Activated CD8-positive, alpha-beta memory T cell treated with anti-CD3 and anti-CD28 coated beads for 4 hours (primary cell): ENCODE measurements at regions not wholly inside any gene's neighbourhood (a gene's known extent, or its start where the extent isn't known, plus 50 kb on each side); places are given as distances from the start of the nearest gene placed in this dataset.

ENCODE experiments used
- DNase-seq, 2 donors: peaks; one replicate each; pipeline ENCODE4 v3.0.0-alpha.2; 2020; ENCODE audit warnings: low read depth in 2 of 2

DNA sequence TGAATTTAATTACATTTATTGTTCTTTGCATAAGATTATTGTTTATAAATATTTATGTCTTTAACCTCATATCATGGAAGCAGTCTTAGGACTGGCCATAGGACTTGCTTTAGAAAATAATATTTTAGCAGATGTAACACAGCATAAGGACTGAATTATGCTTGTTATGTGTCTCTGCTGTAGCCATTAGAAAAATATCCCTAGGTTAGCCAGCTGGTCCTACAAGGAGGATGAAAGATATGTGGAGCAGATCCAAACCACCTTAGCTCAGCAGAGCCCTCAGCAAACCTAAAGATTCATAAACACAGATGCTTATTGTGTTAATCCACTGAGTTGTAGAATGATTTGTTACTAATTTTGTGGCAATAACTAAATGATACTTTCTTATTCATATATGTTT is 166.0 kb upstream of the COL1A2 start:
- DNase-seq = no peak

DNA sequence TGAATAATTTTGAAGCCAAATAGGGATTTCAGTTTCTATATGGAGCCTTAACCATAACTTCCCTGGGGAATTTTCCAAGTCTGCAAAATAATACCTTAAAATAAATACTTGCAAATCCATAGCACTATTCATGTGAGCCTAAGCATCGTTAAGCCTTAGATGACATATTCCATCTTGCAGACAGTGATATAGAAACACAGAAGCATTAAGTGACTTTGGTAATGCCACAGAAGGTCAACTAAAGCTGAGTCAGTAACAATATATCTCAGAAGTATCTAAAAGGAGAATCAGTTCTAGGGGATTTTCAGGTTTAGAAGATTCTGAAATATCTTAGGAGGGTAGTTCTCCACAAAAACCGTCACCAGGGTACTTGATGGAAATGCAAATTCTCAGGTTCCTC is 163.4 kb upstream of the COL1A2 start:
- DNase-seq = no peak

DNA sequence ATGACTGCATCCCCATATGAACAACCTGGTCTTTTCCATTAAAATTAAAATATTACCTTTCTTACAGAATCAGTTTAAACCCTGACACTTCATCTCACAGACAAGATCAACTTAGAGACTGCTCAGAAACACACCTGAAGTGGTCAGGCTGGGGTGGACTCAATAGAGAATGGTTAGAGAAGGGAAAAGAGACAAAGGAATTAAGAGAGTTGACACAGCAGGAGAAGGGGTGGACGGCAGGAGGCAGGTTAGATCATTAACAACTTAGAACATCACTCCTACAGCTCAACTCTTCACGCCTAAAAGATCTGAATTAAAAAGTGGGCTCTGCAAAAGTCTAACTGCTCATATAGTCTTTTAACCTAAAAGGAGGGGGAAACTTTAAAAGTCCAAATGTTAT is 157.7 kb upstream of the COL1A2 start:
- DNase-seq = no peak

DNA sequence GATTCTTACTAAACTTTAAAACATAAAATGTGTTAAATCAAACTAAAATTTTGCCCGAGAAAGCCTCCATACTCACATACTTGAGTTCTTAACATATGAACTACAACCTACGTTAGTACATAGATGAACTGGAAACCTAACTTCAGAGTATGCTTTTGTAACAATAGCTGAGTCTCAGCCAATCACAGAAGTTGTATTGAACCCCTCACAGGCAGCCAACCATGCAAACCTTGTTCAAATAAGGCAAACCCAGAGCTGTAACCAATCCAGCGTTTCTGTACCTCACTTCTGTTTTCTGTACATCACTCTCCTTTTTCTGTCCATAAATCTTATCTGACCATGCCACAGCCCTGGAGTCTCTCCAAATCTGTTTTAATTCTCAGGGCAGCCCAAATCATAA is 157.3 kb upstream of the COL1A2 start:
- no peak for DNase-seq

DNA sequence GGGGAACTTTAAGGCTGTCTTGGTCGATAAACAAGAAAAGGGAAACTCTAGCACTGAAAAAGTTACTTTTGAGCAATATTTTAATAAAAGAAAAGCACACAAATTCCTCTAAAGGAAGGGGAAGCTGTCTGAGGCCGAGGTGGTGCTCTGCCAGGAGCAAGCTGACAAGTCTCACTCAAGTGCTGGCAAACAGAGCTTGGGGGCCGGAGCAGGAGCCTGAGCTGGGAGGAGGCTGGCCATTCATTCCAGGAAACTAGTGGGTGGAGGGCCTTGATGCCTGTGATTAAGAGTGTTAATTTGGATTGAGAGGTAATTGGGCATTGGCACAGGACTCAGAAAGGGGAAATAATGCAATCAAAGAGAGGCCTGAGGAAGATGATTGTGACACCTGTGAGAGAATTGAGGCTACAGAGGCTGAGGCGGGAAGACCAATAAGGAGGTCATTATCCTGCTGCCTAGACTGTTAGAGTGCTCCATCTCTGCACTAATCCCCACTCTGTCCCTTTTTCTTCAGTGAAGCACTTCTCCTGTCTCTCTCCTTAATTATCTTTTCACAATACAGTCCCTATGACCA is 154.9 kb upstream of the COL1A2 start:
- DNase-seq = no peak

DNA sequence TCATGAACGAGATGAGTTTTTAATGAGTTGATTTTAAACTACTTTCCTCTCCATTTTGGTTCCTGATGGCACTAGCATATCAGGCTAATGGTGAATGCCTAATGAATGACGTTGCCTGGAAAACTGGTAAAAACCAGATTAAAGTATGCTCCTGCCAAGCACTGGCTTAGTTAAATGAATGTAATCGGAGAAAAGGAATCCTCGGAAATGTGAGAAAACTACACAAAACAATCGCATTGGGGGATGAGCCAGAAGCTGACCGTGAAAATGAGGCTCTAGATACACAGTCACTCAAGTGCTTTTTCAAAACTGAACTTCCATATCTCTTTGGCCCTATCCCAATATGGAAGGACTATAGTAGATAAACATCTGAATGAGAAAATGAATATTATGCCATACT is 153.8 kb upstream of the COL1A2 start:
- no peak for DNase-seq

DNA sequence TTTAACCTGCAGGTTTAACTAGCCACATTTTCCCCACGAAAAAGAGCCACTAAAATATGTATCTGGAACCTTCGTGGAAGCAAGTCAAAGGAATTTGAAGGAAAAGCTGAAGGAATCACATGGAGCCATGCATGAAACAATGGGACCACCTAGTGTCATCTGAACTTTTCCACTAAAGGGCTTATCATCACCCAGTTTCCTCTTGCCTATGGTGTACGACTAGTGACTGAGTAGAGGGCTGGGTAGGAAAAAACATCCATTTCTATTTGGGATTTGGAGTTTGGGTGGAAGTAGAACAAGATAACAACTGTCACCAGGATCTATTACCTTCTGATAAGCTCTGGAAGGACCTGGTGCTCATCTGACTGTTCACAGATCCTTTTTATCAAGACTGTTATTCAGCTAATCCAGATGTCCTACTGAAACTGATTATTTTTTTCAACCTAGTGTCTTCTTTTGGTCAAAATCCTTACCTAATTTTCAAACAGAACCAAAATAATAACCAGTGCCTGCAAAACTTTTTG is 153.2 kb upstream of the COL1A2 start:
- DNase-seq = no peak

DNA sequence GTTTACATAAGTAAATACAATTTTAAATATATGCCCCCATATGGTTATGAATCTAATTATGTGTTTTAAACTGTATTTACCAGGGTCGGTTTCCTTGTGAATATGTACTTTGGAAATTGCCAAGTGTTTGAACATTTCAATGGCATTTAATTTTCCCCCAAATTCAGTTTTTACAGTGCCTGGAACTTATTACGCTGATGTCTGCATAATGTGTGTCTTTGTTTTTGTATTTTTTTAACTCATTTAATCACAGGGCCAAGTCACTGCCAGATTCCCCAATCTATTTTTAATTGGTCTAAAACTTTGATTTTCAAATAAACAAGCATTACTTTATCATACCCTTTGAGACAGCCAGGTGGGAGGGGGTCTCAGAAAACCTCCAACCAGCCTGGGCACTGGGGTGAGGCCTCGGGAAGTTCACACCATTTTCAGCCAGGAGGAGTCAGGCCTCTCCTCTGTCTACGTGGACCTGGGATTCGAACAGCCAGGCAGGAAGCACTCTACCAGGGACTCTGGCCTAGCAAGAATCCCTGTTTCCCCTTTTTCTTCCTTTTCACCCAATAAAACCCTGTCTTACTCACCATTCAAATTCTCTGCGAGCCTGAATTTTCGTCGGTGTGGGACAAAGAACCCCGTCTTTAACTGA is 151.5 kb upstream of the COL1A2 start:
- DNase-seq = no peak

DNA sequence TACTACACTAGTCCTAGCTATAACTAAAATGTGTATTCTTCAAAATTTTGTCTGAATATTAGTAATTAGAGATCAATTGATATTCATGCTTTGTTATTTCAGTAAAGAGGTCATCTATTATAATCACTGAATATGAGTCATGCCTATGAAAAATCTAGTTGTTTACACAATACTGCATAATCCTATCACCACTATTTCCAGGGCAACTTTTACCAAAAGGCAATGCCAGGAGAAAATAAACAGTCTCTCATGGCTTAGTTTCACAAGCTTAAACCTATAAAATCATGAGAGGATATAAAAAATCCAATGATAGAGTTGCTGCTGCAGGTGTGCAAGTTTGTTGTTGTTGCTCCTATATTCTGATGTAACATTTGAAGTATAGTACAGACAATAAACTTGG is 149.9 kb upstream of the COL1A2 start:
- DNase-seq = no peak

DNA sequence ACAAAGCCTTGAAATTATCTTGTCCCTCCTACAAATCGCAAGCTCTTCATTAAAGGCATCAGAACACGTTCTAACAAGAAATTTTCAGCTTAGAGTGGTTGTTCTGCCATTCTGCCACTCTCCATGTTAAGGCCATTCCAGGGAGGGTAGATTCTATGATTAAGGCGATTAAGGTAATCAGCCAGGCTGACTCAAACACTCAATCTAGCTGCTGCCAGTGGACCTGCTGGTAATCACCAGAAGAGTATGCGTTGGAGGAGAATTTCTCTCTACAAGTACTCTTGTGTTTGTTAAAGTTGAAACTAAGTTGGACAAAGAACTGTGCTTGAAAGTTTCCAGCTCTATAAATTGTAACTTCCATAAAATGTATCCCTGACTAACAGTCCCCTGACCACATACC is 149.2 kb upstream of the COL1A2 start:
- no peak for DNase-seq

DNA sequence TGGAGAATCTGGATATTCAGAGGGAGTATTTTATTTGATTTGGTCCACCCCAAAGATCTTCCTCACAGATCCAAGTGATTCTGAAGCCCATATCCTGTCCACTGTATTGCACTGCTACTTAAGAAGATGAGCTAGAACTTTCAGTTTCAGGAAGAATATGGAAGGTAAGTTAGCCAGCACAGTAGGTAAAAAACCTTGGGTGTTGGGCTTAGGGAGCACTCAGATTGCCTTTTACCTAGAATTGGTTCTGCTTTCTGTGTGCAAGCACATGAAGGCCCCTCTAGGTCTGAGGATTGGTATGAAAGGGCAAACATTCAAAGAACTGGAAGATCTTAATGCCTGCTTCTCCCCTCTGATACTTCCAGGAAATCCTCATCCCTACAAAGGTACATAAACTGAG is 146.7 kb upstream of the COL1A2 start:
- DNase-seq = no peak

DNA sequence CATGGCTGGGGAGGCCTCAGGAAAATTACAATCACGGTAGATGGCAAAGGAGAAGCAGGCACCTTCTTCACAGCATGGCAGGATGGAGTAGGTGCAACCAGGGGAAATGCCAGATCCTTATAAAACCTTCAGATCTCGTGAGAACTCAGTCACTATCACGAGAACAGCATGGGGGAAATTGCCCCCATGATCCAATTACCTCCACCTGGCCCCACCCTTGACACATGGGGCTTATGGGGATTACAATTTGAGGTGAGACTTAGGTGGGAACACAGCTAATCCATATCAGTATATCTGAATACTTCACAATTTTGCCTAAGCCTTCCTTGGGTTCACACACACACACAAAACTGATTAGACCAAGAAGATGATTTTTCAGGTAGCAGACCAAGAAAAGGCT is 145.1 kb upstream of the COL1A2 start:
- DNase-seq = no peak

DNA sequence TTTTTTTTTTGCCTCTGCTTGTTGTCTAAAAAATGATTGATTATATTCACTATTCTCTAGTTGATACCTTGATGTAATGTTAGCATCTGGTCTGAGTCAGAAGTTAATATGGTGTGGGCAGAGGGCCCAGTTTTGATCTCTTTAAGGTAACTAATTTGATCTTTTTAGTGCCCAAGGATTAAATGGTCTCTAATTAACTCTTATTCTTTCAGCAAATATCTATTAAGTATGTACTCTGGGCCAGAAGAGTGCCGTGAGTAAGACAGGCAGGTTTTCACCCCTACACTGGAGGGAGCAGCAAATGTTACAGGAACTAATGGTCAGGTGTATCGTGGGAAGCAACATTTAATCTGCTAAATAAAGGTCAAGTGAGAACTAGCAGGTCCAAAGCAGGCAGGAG is 144.6 kb upstream of the COL1A2 start:
- DNase-seq = no peak

DNA sequence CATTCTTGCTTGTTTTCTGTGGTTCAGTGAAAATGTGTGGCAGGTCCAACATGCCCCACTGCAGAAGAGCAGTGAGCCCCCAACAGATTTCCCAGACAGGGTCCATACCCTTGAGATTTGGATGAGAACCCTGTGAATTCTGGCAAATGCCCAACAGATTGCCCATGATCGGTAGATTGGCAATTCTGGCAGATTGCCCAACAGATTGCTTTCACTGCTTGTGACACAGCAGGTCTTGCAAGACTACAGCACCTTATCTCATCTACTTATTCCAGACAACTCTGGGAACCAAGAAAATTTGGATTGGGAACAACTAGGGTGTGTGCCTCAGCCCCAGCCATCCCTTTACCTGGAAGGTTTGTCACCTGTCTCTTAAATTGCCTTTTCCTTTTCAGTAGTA is 143.7 kb upstream of the COL1A2 start:
- DNase-seq = no peak

DNA sequence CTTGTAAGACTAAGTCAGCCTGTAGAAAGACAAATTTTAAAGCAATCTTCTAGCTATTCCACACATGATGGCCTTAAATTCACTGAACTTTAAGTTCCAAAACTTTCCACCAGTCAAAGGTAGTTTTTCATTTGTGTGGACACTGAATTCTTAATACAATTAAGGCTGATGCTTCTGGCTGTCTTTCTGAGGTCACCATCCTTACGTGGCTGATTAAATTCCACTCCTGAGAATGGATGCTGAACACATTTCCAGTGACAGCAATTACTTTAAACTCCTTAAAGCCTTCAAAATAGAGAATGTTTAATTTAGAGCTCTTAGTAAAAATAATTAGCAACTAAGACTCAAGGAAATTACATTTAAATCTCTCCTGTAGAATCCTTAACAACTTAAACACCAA is 142.6 kb upstream of the COL1A2 start:
- no peak for DNase-seq

DNA sequence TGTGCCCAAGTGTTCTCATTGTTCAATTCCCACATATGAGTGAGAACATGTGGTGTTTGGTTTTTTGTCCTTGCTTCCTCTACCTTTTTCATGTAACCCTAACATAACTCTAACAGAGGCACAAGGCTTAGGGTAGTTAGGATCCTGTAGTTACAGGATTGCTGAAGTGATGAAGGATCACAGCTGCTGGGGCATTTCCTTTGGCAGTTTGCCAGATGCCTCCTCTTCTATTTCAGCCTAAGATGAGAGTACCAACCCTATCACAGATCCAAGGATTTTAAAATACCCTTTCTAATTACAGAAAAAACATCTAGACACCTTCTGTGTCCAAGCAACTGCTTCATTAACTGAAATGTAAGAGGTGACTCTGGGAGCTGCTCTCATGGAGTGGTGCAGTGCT is 141.7 kb upstream of the COL1A2 start:
- no peak for DNase-seq

DNA sequence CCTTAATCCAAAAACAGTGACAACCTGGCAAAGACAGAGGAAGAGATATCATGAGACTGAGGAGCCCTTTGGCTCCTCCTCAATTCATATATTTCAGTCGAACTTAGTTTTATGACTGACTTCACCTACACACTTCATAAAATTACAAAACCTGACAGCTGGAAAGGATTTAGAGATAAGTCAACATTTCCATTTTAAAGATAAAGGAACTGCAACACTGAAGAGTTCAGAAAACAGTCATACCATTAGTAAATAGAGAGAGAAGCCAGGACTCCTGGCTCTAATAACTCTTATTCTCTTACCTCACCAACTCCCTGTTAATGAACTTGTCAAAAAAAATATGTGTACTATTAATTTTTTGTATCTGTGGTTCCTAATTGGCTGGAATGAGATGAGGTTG is 141.0 kb upstream of the COL1A2 start:
- no peak for DNase-seq

DNA sequence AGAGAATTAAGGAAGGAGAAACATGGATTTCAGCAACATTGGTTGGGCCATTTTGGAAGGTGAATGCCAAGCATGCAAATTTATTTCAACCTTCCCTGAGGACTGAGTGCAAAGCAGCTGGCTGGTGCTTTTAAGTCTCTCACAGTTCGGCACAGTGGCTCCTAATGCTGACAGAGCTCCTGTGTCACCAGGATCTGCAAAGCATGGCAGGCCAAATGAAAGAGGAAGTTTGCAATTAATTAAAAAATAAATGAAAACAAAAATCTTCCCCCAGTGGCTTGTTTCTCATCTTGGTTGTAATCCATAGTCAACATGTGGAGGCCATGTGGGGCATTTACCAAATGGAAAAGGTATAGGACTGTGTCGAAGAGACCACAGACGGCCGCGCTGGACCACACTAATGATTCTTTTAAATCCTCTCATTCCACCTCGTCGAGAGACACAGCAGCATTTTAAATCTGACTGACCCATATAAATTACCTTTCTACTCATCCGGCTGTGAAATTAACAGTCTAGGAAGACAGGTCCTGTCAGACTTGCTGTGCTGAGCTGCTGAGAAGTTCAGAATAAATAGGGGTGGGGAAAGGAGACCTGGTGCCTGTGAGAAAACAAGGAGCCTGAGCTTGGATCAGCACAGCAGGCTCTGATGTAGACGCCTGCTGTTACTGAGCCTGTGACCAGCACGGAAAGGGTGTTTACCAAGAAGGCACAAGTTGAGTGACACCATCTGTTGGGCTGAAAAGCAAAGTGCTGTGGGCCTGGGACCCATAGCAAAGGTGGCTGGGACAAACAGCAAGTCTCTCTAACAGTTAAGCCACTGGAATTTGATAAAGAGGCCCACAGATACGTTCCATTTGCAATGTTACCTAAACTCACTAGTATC is 136.0 kb upstream of the COL1A2 start:
- DNase-seq = no peak

DNA sequence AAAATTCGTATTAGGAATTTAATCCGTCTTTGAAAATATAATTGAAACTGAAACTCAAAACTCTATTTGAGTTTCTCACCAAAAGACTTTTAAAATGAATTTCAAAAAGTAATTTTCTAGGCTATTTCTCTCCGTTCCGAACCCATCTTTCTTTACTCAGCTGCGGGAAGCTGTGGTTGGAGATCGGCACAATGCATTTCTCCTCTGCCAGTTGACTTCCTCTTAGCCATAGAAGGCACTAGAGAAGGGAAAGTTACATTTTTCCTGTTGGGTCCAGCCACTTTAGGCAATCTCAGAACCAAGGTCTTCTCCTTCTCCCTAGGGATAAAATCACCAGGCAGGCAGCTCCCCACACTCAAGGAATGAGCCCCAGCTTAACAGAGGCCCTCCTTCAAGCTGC is 133.6 kb upstream of the COL1A2 start:
- no peak for DNase-seq

DNA sequence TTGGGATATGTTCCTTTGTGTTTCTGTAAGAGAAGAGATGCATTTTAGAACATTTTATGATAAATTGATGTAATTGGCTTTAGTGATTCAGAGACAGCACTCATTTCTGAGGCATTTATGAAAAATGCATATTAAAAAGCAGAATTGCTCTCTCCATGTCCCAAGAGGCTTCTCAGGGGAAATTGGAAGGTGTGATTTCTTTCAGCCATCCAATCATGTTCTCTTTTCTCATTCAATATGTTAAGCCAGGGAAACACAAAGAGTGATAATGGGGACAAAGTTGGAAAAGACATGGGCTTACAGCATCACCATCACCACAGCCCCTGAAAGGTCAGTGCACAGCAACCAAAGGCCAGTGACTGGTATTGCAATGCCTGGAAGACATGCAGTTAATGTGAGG is 129.9 kb upstream of the COL1A2 start:
- DNase-seq = no peak

DNA sequence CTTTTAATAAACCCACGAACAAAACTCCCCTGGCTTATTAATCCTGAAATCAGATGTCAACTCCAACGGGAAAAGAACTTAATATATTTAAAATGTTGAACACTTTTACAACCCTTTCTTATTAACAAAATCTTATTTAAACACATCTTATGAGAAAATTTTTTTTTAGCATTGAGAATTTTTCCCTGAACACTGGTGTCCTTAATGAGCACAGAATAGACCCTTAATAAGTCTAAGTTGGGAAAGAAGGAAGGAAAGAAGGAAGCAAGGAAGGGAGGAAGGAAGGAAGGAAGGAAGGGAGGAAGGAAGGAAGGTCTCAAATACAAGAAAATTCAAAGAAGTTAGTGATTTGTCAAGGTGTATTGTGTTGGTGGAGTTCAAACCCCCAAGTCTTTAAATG is 129.2 kb upstream of the COL1A2 start:
- DNase-seq = no peak

DNA sequence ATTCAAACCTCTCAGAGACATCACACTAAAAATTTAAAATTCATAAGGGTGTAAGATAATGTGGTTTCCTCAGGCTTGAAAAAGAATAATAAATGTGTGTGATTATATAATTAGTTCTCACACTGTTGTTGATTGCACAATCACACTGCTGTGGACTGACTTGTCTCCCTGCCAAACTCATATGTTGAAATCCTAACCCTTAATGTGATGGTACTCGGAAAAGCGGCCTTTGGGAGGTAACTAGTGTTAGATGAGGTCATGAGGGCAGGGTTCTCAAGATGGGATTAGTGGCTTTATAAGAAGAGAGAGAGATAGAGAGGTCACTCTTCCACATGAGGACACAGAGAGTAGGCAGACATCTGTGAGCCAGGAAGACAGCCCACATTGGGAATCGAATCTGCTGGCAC is 128.5 kb upstream of the COL1A2 start:
- no peak for DNase-seq

DNA sequence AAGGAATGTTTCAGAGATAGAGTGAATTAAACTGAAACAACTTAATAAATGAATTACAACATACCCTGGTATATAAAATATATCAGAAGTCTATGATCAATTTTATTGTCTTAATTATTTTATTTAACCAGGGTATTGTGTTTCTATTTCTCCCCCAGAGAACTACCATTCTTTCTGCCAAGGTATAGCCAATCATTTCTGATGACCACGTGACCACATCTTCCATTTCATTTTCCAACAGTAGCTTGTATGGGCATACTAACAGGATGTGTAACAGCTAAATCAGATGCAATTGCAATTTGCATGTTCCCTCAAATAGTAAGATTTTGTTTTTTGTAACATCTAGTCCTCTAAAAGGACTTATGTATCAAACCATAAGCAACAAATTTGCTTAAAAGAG is 123.9 kb upstream of the COL1A2 start:
- no peak for DNase-seq
